HepG2 (cell line): ENCODE measurements at regions not wholly inside any gene's neighbourhood (a gene's known extent, or its start where the extent isn't known, plus 50 kb on each side); places are given as distances from the start of the nearest gene placed in this dataset.

Source experiments
- CC2D1A ChIP-seq: sonication (generic); formaldehyde crosslinking; IDR thresholded peaks from 2 replicates; pipeline ENCODE4 v1.8.1; 2023; ENCODE audit warnings: mild to moderate bottlenecking, missing genetic modification reagents
- CTCF ChIP-seq: sonication (generic); formaldehyde crosslinking; IDR thresholded peaks from 2 replicates; pipeline ENCODE4 v1.5.0; 2020; ENCODE audit warnings: mild to moderate bottlenecking, missing genetic modification reagents, moderate library complexity
- EP300 ChIP-seq, 3 experiments: sonication (generic) in 1 of 3; formaldehyde crosslinking in 1 of 3; IDR thresholded peaks; 2 replicates each; pipeline versions ENCODE4 v1.5.1 to v1.6.1; 2011 to 2020; ENCODE audit warnings: low read depth in 2 of 3, low read length in 2 of 3, borderline replicate concordance in 1 of 3, improper control_type of control experiment in 1 of 3, mild to moderate bottlenecking in 1 of 3, missing genetic modification reagents in 1 of 3, moderate library complexity in 1 of 3
- HES4 ChIP-seq: sonication (generic); formaldehyde crosslinking; IDR thresholded peaks from 2 replicates; pipeline ENCODE4 v1.9.0; 2021; ENCODE audit warnings: mild to moderate bottlenecking, missing genetic modification reagents, borderline replicate concordance
- HNF4A ChIP-seq: sonication (generic); formaldehyde crosslinking; IDR thresholded peaks from 2 replicates; pipeline ENCODE4 v1.4.0; 2020; ENCODE audit warnings: missing genetic modification reagents
- KDM1A ChIP-seq: IDR thresholded peaks from 2 replicates; pipeline ENCODE4 v1.6.1; 2016; ENCODE audit warnings: missing compliant biosample characterization
- MTF2 ChIP-seq: sonication (generic); formaldehyde crosslinking; IDR thresholded peaks from 2 replicates; pipeline ENCODE4 v1.5.0; 2020; ENCODE audit warnings: missing genetic modification reagents, borderline replicate concordance
- RBM22 ChIP-seq: fragments of 200-400 bp; formaldehyde crosslinking; optimal IDR thresholded peaks from 2 replicates; pipeline ENCODE3; 2017; ENCODE audit warnings: mild to moderate bottlenecking, low read length, moderate library complexity
- SIN3A ChIP-seq: IDR thresholded peaks from 2 replicates; pipeline ENCODE4 v1.6.1; 2011; ENCODE audit warnings: low read depth, mild to moderate bottlenecking, control low read depth, low read length, borderline replicate concordance
- SOX13 ChIP-seq, 3 experiments: fragments of 450-650 bp in 1 of 3; sonication (generic) in 1 of 3; formaldehyde crosslinking in 1 of 3; IDR thresholded peaks in 2 of 3; conservative IDR thresholded peaks in 1 of 3; 2 replicates each; pipeline versions ENCODE4 v1.5.0 to v1.6.1; 2016 to 2020; ENCODE audit warnings: antibody characterized with exemption in 1 of 3, mild to moderate bottlenecking in 1 of 3, missing compliant biosample characterization in 1 of 3, missing genetic modification reagents in 1 of 3, moderate library complexity in 1 of 3
- TARDBP ChIP-seq: sonication (generic); formaldehyde crosslinking; IDR thresholded peaks from 2 replicates; pipeline ENCODE4 v1.8.0; 2022; ENCODE audit warnings: mild to moderate bottlenecking, missing genetic modification reagents
- ZFX ChIP-seq: sonication (generic); formaldehyde crosslinking; IDR thresholded peaks from 2 replicates; pipeline ENCODE4 v1.4.0; 2020; ENCODE audit warnings: mild to moderate bottlenecking, low read depth, missing genetic modification reagents, moderate library complexity

DNA sequence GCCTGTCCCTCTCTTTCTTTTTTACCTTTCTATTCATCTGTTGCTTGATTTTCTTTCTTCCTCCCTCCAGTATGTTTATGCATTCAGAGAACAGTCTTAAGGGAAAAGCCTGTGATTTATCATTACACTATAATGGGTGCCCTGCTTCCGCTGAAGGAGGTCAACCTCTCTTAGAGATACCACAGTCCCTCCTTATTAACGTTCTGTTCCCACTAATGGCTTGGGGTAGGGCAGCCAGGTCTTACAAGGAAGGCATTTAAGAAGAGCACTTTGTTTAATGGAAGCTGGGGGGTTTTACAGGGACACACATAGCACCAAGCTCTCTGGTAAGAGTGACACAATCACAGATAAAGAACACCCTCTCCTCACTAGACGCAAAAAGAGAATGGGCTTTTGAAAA, 523.5 kb downstream of the NUF2 start:
- TF ChIP-seq KDM1A (CRISPR knock-in tag) (no peak), HNF4A (CRISPR knock-in tag) (no peak), CC2D1A (CRISPR knock-in tag) (no peak), CTCF (no peak), TARDBP (CRISPR knock-in tag) (no peak), SOX13 (IDR thresholded peaks at IDR 0.05) (no peak), SOX13 (CRISPR knock-in tag; conservative IDR thresholded peaks at IDR 0.05 in 1 of 2, IDR thresholded peaks at IDR 0.05 in 1 of 2) (no peak), SIN3A (no peak), ZFX (CRISPR knock-in tag) (no peak), RBM22 (no peak), MTF2 (CRISPR knock-in tag) (no peak), EP300 (IDR thresholded peaks at IDR 0.05; ENCODE audit: low read depth in 2 of 2, low read length in 2 of 2) (no peak), EP300 (CRISPR knock-in tag; IDR thresholded peaks at IDR 0.05; ENCODE audit: borderline replicate concordance) (no peak), HES4 (CRISPR knock-in tag) (no peak)
